Myocyte (in vitro differentiated cells): ENCODE measurements at regions not wholly inside any gene's neighbourhood (a gene's known extent, or its start where the extent isn't known, plus 50 kb on each side); places are given as distances from the start of the nearest gene placed in this dataset.

ENCODE experiments used
- DNase-seq: peaks from one replicate; pipeline ENCODE4 v3.0.0-alpha.2; 2012; ENCODE audit warnings: low read depth

- no peak for DNase-seq
Observed at GRCh38 chr7:106797937-106798336, 67.1 kb upstream of the PIK3CG start.

GRCh38 chr7:106802589-106802988 lies 62.5 kb upstream of the PIK3CG start:
- no peak for DNase-seq

GRCh38 chr7:106806556-106806955 lies 58.5 kb upstream of the PIK3CG start:
- DNase-seq, result no peak

- DNase-seq, result no peak
Observed at GRCh38 chr7:106807474-106807873, 57.6 kb upstream of the PIK3CG start.

- DNase-seq, result no peak
Observed at GRCh38 chr7:106808967-106809635, 56.0 kb upstream of the PIK3CG start.

- no peak for DNase-seq
Observed at GRCh38 chr7:106811472-106811871, 53.6 kb upstream of the PIK3CG start.

- peak; percentile 75 for DNase-seq
Observed at GRCh38 chr7:106812027-106812643, 52.9 kb upstream of the PIK3CG start.

- peak; percentile 63 for DNase-seq
Observed at GRCh38 chr7:106813705-106814305, 51.3 kb upstream of the PIK3CG start.

- no peak for DNase-seq
Observed at GRCh38 chr7:106814887-106815286, 50.2 kb upstream of the PIK3CG start.
